Medulla oblongata (tissue), 1 donor: ENCODE measurements at regions not wholly inside any gene's neighbourhood (a gene's known extent, or its start where the extent isn't known, plus 50 kb on each side); places are given as distances from the start of the nearest gene placed in this dataset.

Experiments used
- DNase-seq: peaks from one replicate; pipeline ENCODE4 v3.0.0-alpha.2; 2015; ENCODE audit errors: extremely low spot score

- DNase-seq = no peak
These were observed 86.7 kb upstream of the TTC34 start for GRCh38 chr1:2887941-2888855.

- DNase-seq = peak; percentile 30
These were observed 88.8 kb upstream of the TTC34 start for GRCh38 chr1:2890221-2890850.

- DNase-seq = no peak
These were observed 90.5 kb upstream of the TTC34 start for GRCh38 chr1:2891923-2892448.

- DNase-seq = no peak
These were observed 92.1 kb upstream of the TTC34 start for GRCh38 chr1:2893473-2894120.

GRCh38 chr1:2894381-2895041 lies 93.0 kb upstream of the TTC34 start:
- no peak for DNase-seq

GRCh38 chr1:2896824-2897223 lies 95.3 kb upstream of the TTC34 start:
- no peak for DNase-seq

GRCh38 chr1:2903226-2903625 lies 101.7 kb upstream of the TTC34 start:
- DNase-seq = no peak

- no peak for DNase-seq
These were observed 102.7 kb upstream of the TTC34 start for GRCh38 chr1:2904191-2904590.

- no peak for DNase-seq
These were observed 103.9 kb upstream of the TTC34 start for GRCh38 chr1:2905356-2905755.

GRCh38 chr1:2906085-2906484 lies 104.6 kb upstream of the TTC34 start:
- DNase-seq = peak; percentile 27

- DNase-seq = no peak
These were observed 105.1 kb upstream of the TTC34 start for GRCh38 chr1:2906620-2907019.

- no peak for DNase-seq
These were observed 105.6 kb upstream of the TTC34 start for GRCh38 chr1:2907051-2907450.

- DNase-seq = no peak
These were observed 106.6 kb upstream of the TTC34 start for GRCh38 chr1:2908081-2908480.

- no peak for DNase-seq
These were observed 107.1 kb upstream of the TTC34 start for GRCh38 chr1:2908561-2908960.

GRCh38 chr1:2909797-2910196 lies 108.3 kb upstream of the TTC34 start:
- no peak for DNase-seq

- no peak for DNase-seq
These were observed 108.7 kb upstream of the TTC34 start for GRCh38 chr1:2910211-2910610.

GRCh38 chr1:2911421-2912178 lies 109.7 kb upstream of the ACTRT2 start:
- no peak for DNase-seq

GRCh38 chr1:2912424-2913061 lies 108.7 kb upstream of the ACTRT2 start:
- DNase-seq = no peak

- DNase-seq = no peak
These were observed 108.2 kb upstream of the ACTRT2 start for GRCh38 chr1:2913091-2913490.

GRCh38 chr1:2914702-2915101 lies 106.6 kb upstream of the ACTRT2 start:
- DNase-seq = peak; percentile 73

GRCh38 chr1:2916153-2916552 lies 105.1 kb upstream of the ACTRT2 start:
- DNase-seq = no peak
